ENCODE measurements at regions not wholly inside any gene's neighbourhood (a gene's known extent, or its start where the extent isn't known, plus 50 kb on each side); places are given as distances from the start of the nearest gene placed in this dataset.

- TF ChIP-seq POLR2A (IDR thresholded peaks at IDR 0.05) (no peak), CTCF (IDR thresholded peaks at IDR 0.05) (no peak)
- no peaks in the 10 kb centered on the region for H3K27me3 ChIP-seq
These were observed 403.7 kb upstream of the B3GALT2 start for GRCh38 chr1:193590102-193590501.

GRCh38 chr1:193589597-193590040 lies 403.2 kb upstream of the B3GALT2 start:
- Histone ChIP-seq H3K4me1 (peaks cover 0 to 4% (median 0%) of the 10 kb centered on the region in 4 donors), H3K27ac (no peak overlapping the region), H3K9me3 (no peaks in the 10 kb centered on the region), H3K4me3 (no peak overlapping the region), H3K27me3 (no peaks in the 10 kb centered on the region), H3K36me3 (no peaks in the 10 kb centered on the region)
- no peak for TF ChIP-seq POLR2A (IDR thresholded peaks at IDR 0.05)
- TF ChIP-seq CTCF (IDR thresholded peaks at IDR 0.05): no peak
- no peak for DNase-seq

More at GRCh38 chr1:193590102-193590501, 403.7 kb upstream of the B3GALT2 start:
- H3K9me3 ChIP-seq: no peaks in the 10 kb centered on the region
- H3K4me1 ChIP-seq: peaks cover 0 to 4% (median 0%) of the 10 kb centered on the region in 4 donors
- no peaks in the 10 kb centered on the region for H3K36me3 ChIP-seq
- H3K27ac ChIP-seq: no peak overlapping the region
- no peak for DNase-seq
- no peak overlapping the region for H3K4me3 ChIP-seq

- TF ChIP-seq CTCF (IDR thresholded peaks at IDR 0.05): no peak
- Histone ChIP-seq H3K9me3 (no peaks in the 10 kb centered on the region), H3K36me3 (no peaks in the 10 kb centered on the region), H3K4me3 (no peak overlapping the region), H3K27me3 (no peaks in the 10 kb centered on the region), H3K27ac (no peak overlapping the region), H3K4me1 (peaks cover 0 to 4% (median 0%) of the 10 kb centered on the region in 4 donors)
- no peak for DNase-seq
These were observed 402.1 kb upstream of the B3GALT2 start for GRCh38 chr1:193588311-193589082.

- peak overlapping the region in 1 of 4 donors; percentile 53 for H3K27ac ChIP-seq
- H3K27me3 ChIP-seq: no peaks in the 10 kb centered on the region
- no peaks in the 10 kb centered on the region for H3K9me3 ChIP-seq
- TF ChIP-seq POLR2A (IDR thresholded peaks at IDR 0.05) (no peak), CTCF (IDR thresholded peaks at IDR 0.05) (no peak)
- no peaks in the 10 kb centered on the region for H3K36me3 ChIP-seq
- H3K4me3 ChIP-seq: no peak overlapping the region
- H3K4me1 ChIP-seq: peaks cover 0 to 4% (median 0%) of the 10 kb centered on the region in 4 donors
- no peak for DNase-seq
These were observed 398.4 kb upstream of the B3GALT2 start for GRCh38 chr1:193584731-193585239.

GRCh38 chr1:193581341-193581740 lies 394.9 kb upstream of the B3GALT2 start:
- H3K4me1 ChIP-seq: peaks cover 0 to 4% (median 0%) of the 10 kb centered on the region in 4 donors
- no peak for DNase-seq
- TF ChIP-seq CTCF (IDR thresholded peaks at IDR 0.05): no peak
- no peak for TF ChIP-seq POLR2A (IDR thresholded peaks at IDR 0.05)
- H3K36me3 ChIP-seq: no peaks in the 10 kb centered on the region
- H3K27me3 ChIP-seq: no peaks in the 10 kb centered on the region
- H3K27ac ChIP-seq: no peak overlapping the region
- H3K9me3 ChIP-seq: no peaks in the 10 kb centered on the region
- no peak overlapping the region for H3K4me3 ChIP-seq
